GM19395 (cell line): ENCODE measurements at regions not wholly inside any gene's neighbourhood (a gene's known extent, or its start where the extent isn't known, plus 50 kb on each side); places are given as distances from the start of the nearest gene placed in this dataset.
"Not testable (repeated sequence)": the region's sequence is repeated elsewhere in the genome, so short reads cannot be mapped to it uniquely, and the experiment has no call there.

Experiments used
- ATAC-seq: cut with Tn5 transposase; IDR thresholded peaks from one replicate; pipeline ENCODE4 v1.9.1; 2021; ENCODE audit warnings: mild to moderate bottlenecking, moderate library complexity; ENCODE audit not compliant: unreplicated experiment

GRCh38 chr4:11069083-11069482, 359.6 kb downstream of the HS3ST1 start:
- no peak for ATAC-seq

GRCh38 chr4:11066584-11066983, 362.1 kb downstream of the HS3ST1 start:
- ATAC-seq: not testable (repeated sequence)

- not testable (repeated sequence) for ATAC-seq
Measured at GRCh38 chr4:11060637-11061036, 368.1 kb downstream of the HS3ST1 start.

GRCh38 chr4:11054937-11055336, 370.4 kb upstream of the CLNK start:
- not testable (repeated sequence) for ATAC-seq

- ATAC-seq: no peak
Measured at GRCh38 chr4:11053601-11054220, 369.1 kb upstream of the CLNK start.

GRCh38 chr4:11051181-11051580, 366.6 kb upstream of the CLNK start:
- no peak for ATAC-seq

- no peak for ATAC-seq
Measured at GRCh38 chr4:11050766-11051165, 366.2 kb upstream of the CLNK start.

GRCh38 chr4:11049001-11049400, 364.4 kb upstream of the CLNK start:
- ATAC-seq: no peak

GRCh38 chr4:11042760-11043159, 358.2 kb upstream of the CLNK start:
- ATAC-seq: no peak

- no peak for ATAC-seq
Measured at GRCh38 chr4:11039634-11040131, 355.1 kb upstream of the CLNK start.

GRCh38 chr4:11038926-11039325, 354.4 kb upstream of the CLNK start:
- ATAC-seq: no peak

GRCh38 chr4:11037637-11038036, 353.1 kb upstream of the CLNK start:
- ATAC-seq: no peak

GRCh38 chr4:11028334-11028733, 343.8 kb upstream of the CLNK start:
- ATAC-seq: no peak

GRCh38 chr4:11021333-11021732, 336.8 kb upstream of the CLNK start:
- no peak for ATAC-seq

- ATAC-seq: no peak
Measured at GRCh38 chr4:11019451-11020240, 335.1 kb upstream of the CLNK start.

- ATAC-seq: no peak
Measured at GRCh38 chr4:11014199-11014598, 329.6 kb upstream of the CLNK start.

GRCh38 chr4:11013094-11013664, 328.6 kb upstream of the CLNK start:
- no peak for ATAC-seq

GRCh38 chr4:11011249-11011648, 326.7 kb upstream of the CLNK start:
- no peak for ATAC-seq

- no peak for ATAC-seq
Measured at GRCh38 chr4:11010624-11011023, 326.1 kb upstream of the CLNK start.

- no peak for ATAC-seq
Measured at GRCh38 chr4:11009281-11009680, 324.7 kb upstream of the CLNK start.

GRCh38 chr4:11005300-11005699, 320.7 kb upstream of the CLNK start:
- ATAC-seq: no peak

- ATAC-seq: no peak
Measured at GRCh38 chr4:11004818-11005217, 320.2 kb upstream of the CLNK start.
